ENCODE measurements at regions not wholly inside any gene's neighbourhood (a gene's known extent, or its start where the extent isn't known, plus 50 kb on each side); places are given as distances from the start of the nearest gene placed in this dataset.

DNA sequence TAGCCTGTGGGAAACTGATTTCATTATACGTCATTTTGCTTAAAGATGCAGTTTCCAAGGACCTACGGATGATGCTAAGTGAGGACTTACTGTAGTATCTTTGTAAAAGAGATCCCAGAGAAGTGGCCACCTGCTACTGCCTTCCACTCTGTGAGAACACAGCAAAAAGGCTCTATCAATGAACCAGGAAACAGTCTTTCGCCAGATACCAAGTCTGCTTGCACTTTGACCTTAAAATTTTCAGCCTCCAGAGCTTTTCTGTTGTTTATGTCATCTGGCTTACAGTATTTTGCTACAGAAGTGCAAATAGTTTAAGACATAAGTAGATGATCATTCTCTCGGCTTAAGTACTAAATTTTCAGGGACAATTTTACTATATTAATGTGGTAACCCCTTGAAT is 847.9 kb upstream of the CHAC2 start:
- H3K27ac ChIP-seq = no peak overlapping the region

DNA sequence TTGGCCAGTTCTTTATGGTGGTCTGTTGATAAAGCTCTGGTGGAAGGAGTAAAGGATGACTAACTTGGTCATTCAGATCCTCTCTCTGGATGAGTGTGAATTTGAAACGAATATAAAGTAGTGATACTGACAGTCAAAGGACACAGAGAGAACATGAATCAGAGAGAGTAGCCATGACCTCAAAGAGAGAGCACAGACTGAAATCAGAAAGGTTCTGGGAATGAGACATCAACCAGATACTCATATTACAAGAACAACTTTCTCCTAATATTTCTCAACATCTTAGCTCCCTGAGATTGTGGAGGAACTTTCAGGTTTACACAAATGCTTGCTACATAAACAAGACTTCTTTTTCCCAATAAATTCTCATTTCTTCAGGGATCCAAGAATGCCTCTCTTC is 849.1 kb upstream of the CHAC2 start:
- intact Hi-C loops (cut with DNase I; ENCODE audit: low total_unique reads) = no loop called here
- Histone ChIP-seq H3K27ac (no peak overlapping the region), H3K4me1 (no peaks in the 10 kb centered on the region), H3K27me3 (no peaks in the 10 kb centered on the region), H3K9me3 (no peaks in the 10 kb centered on the region), H3K4me3 (no peak overlapping the region), H3K36me3 (no peaks in the 10 kb centered on the region)
- TF ChIP-seq, protein P1, sequence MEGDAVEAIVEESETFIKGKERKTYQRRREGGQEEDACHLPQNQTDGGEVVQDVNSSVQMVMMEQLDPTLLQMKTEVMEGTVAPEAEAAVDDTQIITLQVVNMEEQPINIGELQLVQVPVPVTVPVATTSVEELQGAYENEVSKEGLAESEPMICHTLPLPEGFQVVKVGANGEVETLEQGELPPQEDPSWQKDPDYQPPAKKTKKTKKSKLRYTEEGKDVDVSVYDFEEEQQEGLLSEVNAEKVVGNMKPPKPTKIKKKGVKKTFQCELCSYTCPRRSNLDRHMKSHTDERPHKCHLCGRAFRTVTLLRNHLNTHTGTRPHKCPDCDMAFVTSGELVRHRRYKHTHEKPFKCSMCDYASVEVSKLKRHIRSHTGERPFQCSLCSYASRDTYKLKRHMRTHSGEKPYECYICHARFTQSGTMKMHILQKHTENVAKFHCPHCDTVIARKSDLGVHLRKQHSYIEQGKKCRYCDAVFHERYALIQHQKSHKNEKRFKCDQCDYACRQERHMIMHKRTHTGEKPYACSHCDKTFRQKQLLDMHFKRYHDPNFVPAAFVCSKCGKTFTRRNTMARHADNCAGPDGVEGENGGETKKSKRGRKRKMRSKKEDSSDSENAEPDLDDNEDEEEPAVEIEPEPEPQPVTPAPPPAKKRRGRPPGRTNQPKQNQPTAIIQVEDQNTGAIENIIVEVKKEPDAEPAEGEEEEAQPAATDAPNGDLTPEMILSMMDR (IDR thresholded peaks at IDR 0.05) = no peak
- no peak for DNase-seq

More for the DNA sequence above, 847.9 kb upstream of the CHAC2 start:
- no peaks in the 10 kb centered on the region for H3K9me3 ChIP-seq
- TF ChIP-seq, protein P1 (IDR thresholded peaks at IDR 0.05) = no peak
- intact Hi-C loops (cut with DNase I; ENCODE audit: low total_unique reads) = no loop called here
- DNase-seq = no peak
- no peaks in the 10 kb centered on the region for H3K4me1 ChIP-seq
- H3K36me3 ChIP-seq = no peaks in the 10 kb centered on the region
- H3K27me3 ChIP-seq = no peaks in the 10 kb centered on the region
- no peak overlapping the region for H3K4me3 ChIP-seq

DNA sequence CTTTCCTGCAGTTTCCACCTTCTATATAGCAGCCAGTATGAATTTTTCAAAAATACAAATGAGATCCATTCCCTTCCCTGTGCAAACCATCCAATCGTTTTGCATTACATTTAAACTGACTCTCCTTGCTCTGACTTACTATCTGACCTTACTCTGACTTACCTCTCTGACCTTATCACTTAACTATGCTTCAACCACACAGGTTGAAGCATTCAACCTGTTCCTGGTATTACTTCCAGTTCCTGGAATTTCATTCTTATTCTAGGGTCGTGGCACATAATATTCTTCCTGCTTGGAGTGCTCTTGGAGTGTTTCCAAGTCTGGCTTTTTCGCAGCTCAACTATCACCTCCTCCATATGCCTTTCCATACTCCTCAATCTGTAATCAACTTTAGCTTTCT is 850.6 kb upstream of the CHAC2 start:
- no peak for DNase-seq
- H3K4me3 ChIP-seq = no peak overlapping the region
- TF ChIP-seq, protein P1 (IDR thresholded peaks at IDR 0.05) = no peak
- no peaks in the 10 kb centered on the region for H3K27me3 ChIP-seq
- H3K4me1 ChIP-seq = no peaks in the 10 kb centered on the region
- no peak overlapping the region for H3K27ac ChIP-seq
- no peaks in the 10 kb centered on the region for H3K36me3 ChIP-seq
- no peaks in the 10 kb centered on the region for H3K9me3 ChIP-seq
- intact Hi-C loops (cut with DNase I; ENCODE audit: low total_unique reads) = no loop called here

DNA sequence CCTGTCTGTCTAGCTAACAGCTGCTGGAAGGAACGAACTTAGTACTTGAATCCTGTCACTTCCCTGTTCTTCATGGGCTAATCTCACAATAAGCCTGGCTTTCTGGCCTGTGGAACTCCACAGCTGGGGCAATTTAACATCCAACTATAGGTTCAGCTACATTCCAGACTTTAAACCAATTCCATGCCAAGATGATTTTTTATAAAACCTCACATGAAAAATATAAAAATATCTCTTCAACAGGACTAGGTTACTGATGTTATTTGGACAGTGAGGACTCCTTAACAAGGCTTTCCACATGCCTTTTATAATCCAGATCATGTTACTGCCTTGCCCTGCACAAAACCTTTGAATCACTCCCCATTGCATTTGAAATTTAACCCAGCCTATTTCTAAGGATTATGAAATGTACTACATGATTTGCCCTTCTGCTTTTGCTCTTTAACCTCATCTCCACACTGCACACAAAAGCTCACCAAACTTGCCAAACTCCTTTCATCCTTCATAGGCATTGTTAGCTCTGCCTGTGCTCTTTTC is 863.2 kb upstream of the CHAC2 start:
- TF ChIP-seq, protein P1 (IDR thresholded peaks at IDR 0.05) = no peak

DNA sequence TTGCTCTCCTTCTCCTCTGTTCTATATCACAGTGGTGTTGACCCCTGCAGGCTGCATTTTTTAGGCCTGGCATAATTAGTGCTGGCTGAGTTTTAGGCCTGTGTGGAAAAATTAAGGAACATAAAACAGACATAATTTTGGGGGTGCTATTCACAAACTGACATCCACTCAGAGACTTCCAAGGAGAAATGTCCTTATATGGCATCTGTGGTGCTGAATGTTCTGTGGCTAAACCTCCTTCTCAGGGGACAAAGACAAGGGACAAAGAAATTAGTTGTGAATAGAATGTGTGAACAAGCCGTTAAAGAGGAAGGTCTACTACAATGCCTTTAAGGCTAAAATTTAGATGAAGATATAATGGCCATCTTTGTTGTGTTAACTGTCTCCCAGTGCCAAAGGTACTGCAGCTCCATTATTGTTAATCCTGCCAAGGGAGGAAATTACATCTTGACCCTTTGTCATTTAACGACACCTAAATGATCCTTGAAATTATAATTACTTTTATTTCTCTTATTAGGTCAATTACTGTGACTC is 870.0 kb upstream of the CHAC2 start:
- TF ChIP-seq, protein P1 (IDR thresholded peaks at IDR 0.05) = no peak
- Histone ChIP-seq H3K27ac (no peak overlapping the region), H3K36me3 (no peaks in the 10 kb centered on the region), H3K27me3 (no peaks in the 10 kb centered on the region), H3K4me3 (no peak overlapping the region), H3K4me1 (no peaks in the 10 kb centered on the region), H3K9me3 (peaks cover 0 to 10% (median 7%) of the 10 kb centered on the region in 3 donors)
- DNase-seq = no peak
- intact Hi-C loops (cut with DNase I; ENCODE audit: low total_unique reads) = no loop called here

More for the DNA sequence above, 863.2 kb upstream of the CHAC2 start:
- DNase-seq = no peak
- H3K4me1 ChIP-seq = no peaks in the 10 kb centered on the region
- intact Hi-C loops (cut with DNase I; ENCODE audit: low total_unique reads) = no loop called here
- no peak overlapping the region for H3K27ac ChIP-seq
- no peaks in the 10 kb centered on the region for H3K9me3 ChIP-seq
- H3K27me3 ChIP-seq = no peaks in the 10 kb centered on the region
- no peak overlapping the region for H3K4me3 ChIP-seq
- no peaks in the 10 kb centered on the region for H3K36me3 ChIP-seq
